MG63 (cell line): ENCODE measurements at regions not wholly inside any gene's neighbourhood (a gene's known extent, or its start where the extent isn't known, plus 50 kb on each side); places are given as distances from the start of the nearest gene placed in this dataset.
"Not testable (repeated sequence)": the region's sequence is repeated elsewhere in the genome, so short reads cannot be mapped to it uniquely, and the experiment has no call there.

Experiments used
- DNase-seq: peaks from one replicate; pipeline ENCODE4 v3.0.0-alpha.2; 2020
- H3K27me3 ChIP-seq: fragments of 250-450 bp; sonication (Bioruptor Pico); 2 replicates; pipeline ENCODE4 v1.5.1; 2020; ENCODE audit warnings: mild to moderate bottlenecking, moderate library complexity
- H3K36me3 ChIP-seq: fragments of 250-450 bp; sonication (Bioruptor Pico); 2 replicates; pipeline ENCODE4 v1.5.1; 2020; ENCODE audit warnings: mild to moderate bottlenecking, moderate library complexity
- H3K4me3 ChIP-seq: fragments of 250-450 bp; sonication (Bioruptor Pico); 2 replicates; pipeline ENCODE4 v1.5.1; 2020; ENCODE audit warnings: mild to moderate bottlenecking, moderate library complexity
- H3K9me3 ChIP-seq: fragments of 250-450 bp; sonication (Bioruptor Pico); 2 replicates; pipeline ENCODE4 v1.5.1; 2020; ENCODE audit warnings: mild to moderate bottlenecking, moderate library complexity

GRCh38 chr1:113303267-113303666 is 87.0 kb upstream of the MAGI3 start:
- H3K4me3 ChIP-seq = no peak overlapping the region
- H3K9me3 ChIP-seq = no peaks in the 10 kb centered on the region
- no peaks in the 10 kb centered on the region for H3K36me3 ChIP-seq
- H3K27me3 ChIP-seq = no peaks in the 10 kb centered on the region
- DNase-seq = no peak

- not testable (repeated sequence) for H3K4me3 ChIP-seq, H3K27me3 ChIP-seq, DNase-seq, H3K9me3 ChIP-seq, H3K36me3 ChIP-seq
Observed at GRCh38 chr1:113305029-113305428, 85.3 kb upstream of the MAGI3 start.

- H3K36me3 ChIP-seq = no peaks in the 10 kb centered on the region
- DNase-seq = no peak
- peaks cover 7% of the 10 kb centered on the region for H3K9me3 ChIP-seq
- no peaks in the 10 kb centered on the region for H3K27me3 ChIP-seq
- no peak overlapping the region for H3K4me3 ChIP-seq
Observed at GRCh38 chr1:113307771-113308445, 82.4 kb upstream of the MAGI3 start.

- H3K27me3 ChIP-seq, H3K36me3 ChIP-seq, H3K9me3 ChIP-seq, DNase-seq, H3K4me3 ChIP-seq: not testable (repeated sequence)
Observed at GRCh38 chr1:113312651-113313050, 77.7 kb upstream of the MAGI3 start.

- H3K36me3 ChIP-seq = no peaks in the 10 kb centered on the region
Observed at GRCh38 chr1:113314600-113314999, 75.7 kb upstream of the MAGI3 start.

GRCh38 chr1:113320272-113320671 is 70.0 kb upstream of the MAGI3 start:
- no peak for DNase-seq
- no peaks in the 10 kb centered on the region; the same call in 1 of the 2 replicates for H3K9me3 ChIP-seq
- no peak overlapping the region for H3K4me3 ChIP-seq
- H3K27me3 ChIP-seq = no peaks in the 10 kb centered on the region
- no peaks in the 10 kb centered on the region for H3K36me3 ChIP-seq

More at GRCh38 chr1:113314600-113314999, 75.7 kb upstream of the MAGI3 start:
- Histone ChIP-seq H3K27me3 (0 out of 2 replicates have a peak, but pooled peaks cover 2% of the 10 kb centered on the region), H3K9me3 (peaks cover 8% of the 10 kb centered on the region), H3K4me3 (no peak overlapping the region)
- DNase-seq = no peak

GRCh38 chr1:113320972-113321680 is 69.2 kb upstream of the MAGI3 start:
- Histone ChIP-seq H3K9me3 (no peaks in the 10 kb centered on the region; the same call in 1 of the 2 replicates), H3K27me3 (no peaks in the 10 kb centered on the region), H3K4me3 (no peak overlapping the region), H3K36me3 (no peaks in the 10 kb centered on the region)
- no peak for DNase-seq

- H3K36me3 ChIP-seq = no peaks in the 10 kb centered on the region
- no peaks in the 10 kb centered on the region; the same call in 1 of the 2 replicates for H3K9me3 ChIP-seq
- no peaks in the 10 kb centered on the region for H3K27me3 ChIP-seq
- no peak overlapping the region for H3K4me3 ChIP-seq
- DNase-seq = no peak
Observed at GRCh38 chr1:113321771-113322387, 68.4 kb upstream of the MAGI3 start.

GRCh38 chr1:113322439-113322838 is 67.9 kb upstream of the MAGI3 start:
- no peaks in the 10 kb centered on the region for H3K36me3 ChIP-seq
- H3K27me3 ChIP-seq = no peaks in the 10 kb centered on the region
- no peak for DNase-seq
- no peaks in the 10 kb centered on the region; the same call in 1 of the 2 replicates for H3K9me3 ChIP-seq
- H3K4me3 ChIP-seq = no peak overlapping the region

GRCh38 chr1:113325022-113325421 is 65.3 kb upstream of the MAGI3 start:
- peak; percentile 65 for DNase-seq
- H3K4me3 ChIP-seq = no peak overlapping the region
- H3K9me3 ChIP-seq = no peaks in the 10 kb centered on the region
- H3K27me3 ChIP-seq = no peaks in the 10 kb centered on the region
- no peaks in the 10 kb centered on the region for H3K36me3 ChIP-seq

- DNase-seq = no peak
- Histone ChIP-seq H3K27me3 (no peaks in the 10 kb centered on the region), H3K4me3 (no peak overlapping the region), H3K9me3 (no peaks in the 10 kb centered on the region), H3K36me3 (no peaks in the 10 kb centered on the region)
Observed at GRCh38 chr1:113326976-113327375, 63.3 kb upstream of the MAGI3 start.

GRCh38 chr1:113333056-113333455 is 57.3 kb upstream of the MAGI3 start:
- Histone ChIP-seq H3K4me3 (no peak overlapping the region), H3K27me3 (no peaks in the 10 kb centered on the region), H3K9me3 (peaks cover 2% of the 10 kb centered on the region; the same call in 1 of the 2 replicates), H3K36me3 (no peaks in the 10 kb centered on the region)
- DNase-seq = no peak

- Histone ChIP-seq H3K4me3 (no peak overlapping the region), H3K9me3 (peaks cover 5% of the 10 kb centered on the region), H3K36me3 (no peaks in the 10 kb centered on the region), H3K27me3 (no peaks in the 10 kb centered on the region)
- DNase-seq = no peak
Observed at GRCh38 chr1:113340038-113340437, 50.3 kb upstream of the MAGI3 start.
